Body of pancreas (tissue), 4 donors: ENCODE measurements at regions not wholly inside any gene's neighbourhood (a gene's known extent, or its start where the extent isn't known, plus 50 kb on each side); places are given as distances from the start of the nearest gene placed in this dataset.

Experiments used
- ATAC-seq: fragments of 150-250 bp; one replicate; pipeline ENCODE4 v1.9.1; 2016
- DNase-seq, 4 donors: peaks; one replicate each; pipeline ENCODE4 v3.0.0-alpha.2; 2019
- H3K27ac ChIP-seq, 4 donors: fragments of 200-600 bp; sonication (generic); 1 replicate in 3 of 4; 2 replicates in 1 of 4; pipeline versions ENCODE4 v1.5.1 to v1.6.1; 2016 to 2019; ENCODE audit warnings: mild to moderate bottlenecking in 1 of 4, mixed read lengths in 1 of 4, moderate library complexity in 1 of 4
- H3K27me3 ChIP-seq, 2 donors: fragments of 200-600 bp; sonication (generic); one replicate each; pipeline ENCODE4 v1.6.0; 2016; ENCODE audit warnings: mild to moderate bottlenecking in 1 of 2
- H3K36me3 ChIP-seq, 2 donors: fragments of 200-600 bp; sonication (generic); replicated peaks in 1 of 2; 2 replicates each; pipeline ENCODE4 v1.5.1; 2016; ENCODE audit warnings: low read depth in 2 of 2; ENCODE audit not compliant: insufficient read depth in 1 of 2
- H3K4me1 ChIP-seq: fragments of 200-600 bp; sonication (generic); one replicate; pipeline ENCODE4 v1.6.0; 2016
- H3K4me3 ChIP-seq, 2 donors: fragments of 200-600 bp; sonication (generic); 1 replicate in 1 of 2; 2 replicates in 1 of 2; pipeline ENCODE4 v1.5.1; 2016 to 2019
- H3K9me3 ChIP-seq, 3 donors: fragments of 200-600 bp; sonication (generic); 1 replicate in 2 of 3; 2 replicates in 1 of 3; pipeline ENCODE4 v1.5.1; 2016
- POLR2A ChIP-seq, 3 donors: fragments of 450-650 bp; IDR thresholded peaks; one replicate each; pipeline ENCODE4 v1.6.1; 2016; ENCODE audit warnings: antibody characterized with exemption in 3 of 3, mild to moderate bottlenecking in 2 of 3
- WGBS, 2 donors: methylation state at CpG; one replicate each; pipeline ENCODE4 v1.1.5; 2017; 5-methylcytosine and 5-hydroxymethylcytosine counted together
- intact Hi-C: fragments of 100-400 bp; cut with DNase I; formaldehyde crosslinking; loops from one replicate; pipeline ENCODE4 v1.15.1; 2023
- TF ChIP-seq, protein P1 (sequence below), 7 experiments: fragments of 450-650 bp in 4 of 7; fragments of 200-600 bp in 3 of 7; sonication (generic) in 3 of 7; IDR thresholded peaks; one replicate each; pipeline ENCODE4 v1.5.1; 2016 to 2019; ENCODE audit warnings: antibody characterized with exemption in 7 of 7

GRCh38 chr2:145095641-145096435, 575.9 kb upstream of the ZEB2 start:
- no peak for ATAC-seq
- Histone ChIP-seq H3K36me3 (no peaks in the 10 kb centered on the region), H3K4me3 (no peak overlapping the region), H3K27ac (no peak overlapping the region), H3K4me1 (no peaks in the 10 kb centered on the region), H3K27me3 (no peaks in the 10 kb centered on the region), H3K9me3 (no peaks in the 10 kb centered on the region)
- DNase-seq = no peak
- no peak for TF ChIP-seq POLR2A (IDR thresholded peaks at IDR 0.05)
- TF ChIP-seq, protein P1, sequence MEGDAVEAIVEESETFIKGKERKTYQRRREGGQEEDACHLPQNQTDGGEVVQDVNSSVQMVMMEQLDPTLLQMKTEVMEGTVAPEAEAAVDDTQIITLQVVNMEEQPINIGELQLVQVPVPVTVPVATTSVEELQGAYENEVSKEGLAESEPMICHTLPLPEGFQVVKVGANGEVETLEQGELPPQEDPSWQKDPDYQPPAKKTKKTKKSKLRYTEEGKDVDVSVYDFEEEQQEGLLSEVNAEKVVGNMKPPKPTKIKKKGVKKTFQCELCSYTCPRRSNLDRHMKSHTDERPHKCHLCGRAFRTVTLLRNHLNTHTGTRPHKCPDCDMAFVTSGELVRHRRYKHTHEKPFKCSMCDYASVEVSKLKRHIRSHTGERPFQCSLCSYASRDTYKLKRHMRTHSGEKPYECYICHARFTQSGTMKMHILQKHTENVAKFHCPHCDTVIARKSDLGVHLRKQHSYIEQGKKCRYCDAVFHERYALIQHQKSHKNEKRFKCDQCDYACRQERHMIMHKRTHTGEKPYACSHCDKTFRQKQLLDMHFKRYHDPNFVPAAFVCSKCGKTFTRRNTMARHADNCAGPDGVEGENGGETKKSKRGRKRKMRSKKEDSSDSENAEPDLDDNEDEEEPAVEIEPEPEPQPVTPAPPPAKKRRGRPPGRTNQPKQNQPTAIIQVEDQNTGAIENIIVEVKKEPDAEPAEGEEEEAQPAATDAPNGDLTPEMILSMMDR (IDR thresholded peaks at IDR 0.05) = no peak
- WGBS, 2 donors = 47 to 58% methylated on average over 3 of the region's 3 CpGs
- intact Hi-C loops = no loop called here

GRCh38 chr2:145094370-145094769, 574.5 kb upstream of the ZEB2 start:
- Histone ChIP-seq H3K36me3 (no peaks in the 10 kb centered on the region), H3K9me3 (no peaks in the 10 kb centered on the region), H3K27ac (no peak overlapping the region), H3K27me3 (no peaks in the 10 kb centered on the region), H3K4me1 (no peaks in the 10 kb centered on the region), H3K4me3 (no peak overlapping the region)
- no peak for TF ChIP-seq POLR2A (IDR thresholded peaks at IDR 0.05)
- TF ChIP-seq, protein P1 (IDR thresholded peaks at IDR 0.05) = no peak
- DNase-seq (no peak), ATAC-seq (no peak)
- intact Hi-C loops = no loop called here

DNA sequence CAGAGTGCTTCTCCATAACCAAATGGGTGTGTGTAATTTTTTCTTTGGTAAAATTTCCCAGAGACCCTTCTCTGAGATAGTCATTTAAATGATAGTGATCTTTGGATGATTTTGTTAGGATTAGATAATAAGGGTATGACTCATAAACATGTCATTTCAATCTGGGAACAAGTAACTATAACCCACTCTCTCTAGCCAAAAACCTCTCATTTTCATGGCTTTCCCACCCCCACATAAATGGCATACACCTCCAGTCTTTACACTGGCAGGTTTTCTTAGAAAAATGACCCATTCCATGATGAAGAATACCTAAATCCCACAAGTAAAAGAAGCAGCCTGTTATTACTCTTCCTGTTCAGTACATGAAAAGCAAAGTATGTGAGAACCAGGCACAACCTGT, 572.0 kb upstream of the ZEB2 start:
- Histone ChIP-seq H3K9me3 (no peaks in the 10 kb centered on the region), H3K27me3 (no peaks in the 10 kb centered on the region), H3K4me3 (no peak overlapping the region), H3K4me1 (no peaks in the 10 kb centered on the region), H3K27ac (no peak overlapping the region), H3K36me3 (no peaks in the 10 kb centered on the region)
- DNase-seq (no peak), ATAC-seq (no peak)
- intact Hi-C loops = no loop called here
- TF ChIP-seq POLR2A (IDR thresholded peaks at IDR 0.05) = no peak
- TF ChIP-seq, protein P1 (IDR thresholded peaks at IDR 0.05) = no peak

DNA sequence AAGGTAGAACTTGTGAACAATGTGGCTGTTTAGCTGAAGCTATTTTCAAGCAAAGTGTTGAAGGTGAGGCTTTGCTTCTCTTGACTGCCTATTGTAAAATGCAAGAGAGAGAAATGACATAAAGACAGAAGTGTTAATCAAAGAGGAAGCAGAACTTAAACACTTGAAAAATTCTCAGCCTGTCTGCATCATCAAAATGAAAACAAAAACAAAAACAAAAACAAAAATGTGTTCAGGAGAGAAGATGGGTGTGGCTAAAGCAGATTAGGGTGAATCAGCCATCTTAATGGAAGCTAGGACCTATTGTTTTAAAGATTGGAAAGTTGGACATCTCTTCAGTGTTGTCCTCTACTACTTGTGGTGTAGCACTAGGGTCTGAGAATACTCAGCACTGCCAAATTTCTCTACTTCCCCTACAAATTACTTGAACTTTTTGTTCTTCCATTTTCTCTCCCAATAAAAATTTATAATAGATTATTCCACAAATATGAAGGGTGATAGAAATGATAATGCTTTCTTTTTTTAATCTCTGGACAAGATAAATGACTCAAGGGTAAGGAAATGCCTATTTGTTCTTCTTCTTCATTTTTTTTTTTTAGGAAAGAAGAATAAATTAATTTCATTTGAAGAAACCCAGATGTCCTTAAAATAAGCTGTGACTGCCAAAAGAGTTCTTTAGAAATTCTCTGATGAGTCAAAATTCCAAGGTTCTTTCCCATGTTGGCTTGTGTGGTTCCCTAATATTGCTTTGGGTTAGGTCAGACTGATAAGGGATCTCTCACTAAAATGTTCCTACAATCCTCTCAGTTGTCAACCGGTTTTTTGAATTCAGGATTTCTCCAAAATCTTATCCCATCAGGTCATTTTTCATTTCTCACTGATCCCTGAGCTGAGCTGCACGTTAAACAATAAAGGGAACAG, 571.2 kb upstream of the ZEB2 start:
- no peaks in the 10 kb centered on the region for H3K4me1 ChIP-seq
- 46 to 57% methylated on average over 2 of the region's 2 CpGs for whole genome bisulfite sequencing, 2 donors
- no peak overlapping the region for H3K27ac ChIP-seq
- H3K4me3 ChIP-seq = no peak overlapping the region
- TF ChIP-seq, protein P1 (IDR thresholded peaks at IDR 0.05) = no peak
- TF ChIP-seq POLR2A (IDR thresholded peaks at IDR 0.05) = no peak
- intact Hi-C loops = no loop called here
- H3K27me3 ChIP-seq = no peaks in the 10 kb centered on the region
- DNase-seq (no peak), ATAC-seq (no peak)
- H3K9me3 ChIP-seq = no peaks in the 10 kb centered on the region
- H3K36me3 ChIP-seq = no peaks in the 10 kb centered on the region
